PFSK-1 (cell line): ENCODE measurements at regions not wholly inside any gene's neighbourhood (a gene's known extent, or its start where the extent isn't known, plus 50 kb on each side); places are given as distances from the start of the nearest gene placed in this dataset.

Source experiments
- FOXP2 ChIP-seq: optimal IDR thresholded peaks from 2 replicates; pipeline ENCODE3; 2011; ENCODE audit warnings: borderline replicate concordance, control low read depth, inconsistent platforms; ENCODE audit not compliant: insufficient read depth; ENCODE audit errors: extremely low read length, extremely low read depth
- POLR2AphosphoS5 ChIP-seq: IDR thresholded peaks from 2 replicates; pipeline ENCODE4 v1.6.1; 2012; ENCODE audit warnings: low read depth, mild to moderate bottlenecking, control low read depth, low read length, moderate library complexity
- SIN3A ChIP-seq: IDR thresholded peaks from 2 replicates; pipeline ENCODE4 v1.6.1; 2012; ENCODE audit warnings: mild to moderate bottlenecking, low read length, moderate library complexity, borderline replicate concordance; ENCODE audit not compliant: insufficient read depth
- TAF1 ChIP-seq: IDR thresholded peaks from 2 replicates; pipeline ENCODE4 v1.6.1; 2012; ENCODE audit warnings: low read length, control low read depth, borderline replicate concordance; ENCODE audit not compliant: insufficient read depth
- TF ChIP-seq, protein P1 (sequence below), 2 experiments: IDR thresholded peaks; 2 replicates each; pipeline versions ENCODE4 v1.6.1 to v1.8.0; 2011 to 2012; ENCODE audit warnings: low read depth in 2 of 2, low read length in 2 of 2, control low read depth in 1 of 2, inconsistent platforms in 1 of 2, mild to moderate bottlenecking in 1 of 2, moderate library complexity in 1 of 2; ENCODE audit not compliant: insufficient read depth in 1 of 2

DNA sequence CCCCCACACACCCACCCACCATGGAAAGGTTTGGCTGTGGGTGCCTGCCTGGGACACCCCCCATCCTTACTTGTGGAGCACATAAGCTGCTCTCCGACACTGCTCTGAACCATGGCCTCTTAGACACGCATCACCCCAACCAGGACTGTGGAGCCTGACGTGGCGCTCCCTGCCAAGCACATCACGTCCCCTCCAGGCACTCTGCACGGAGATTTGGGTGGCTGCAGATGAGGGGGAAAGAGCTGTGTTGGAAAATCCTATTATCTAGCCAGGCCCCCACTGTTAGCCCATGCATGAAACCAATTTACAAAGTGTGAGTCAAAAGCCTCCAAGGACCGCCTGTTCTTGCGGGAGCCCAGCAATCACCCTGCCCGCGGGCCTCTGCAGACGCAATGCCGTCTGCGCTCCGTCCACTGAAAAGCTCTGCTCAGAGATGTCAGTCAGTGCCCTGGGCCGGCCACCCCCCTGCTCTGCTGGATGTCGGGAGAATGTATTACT lies 163.4 kb upstream of the NECTIN1 start:
- TF ChIP-seq TAF1, result no peak
- TF ChIP-seq SIN3A, result no peak
- TF ChIP-seq POLR2AphosphoS5, result no peak
- TF ChIP-seq, protein P1, sequence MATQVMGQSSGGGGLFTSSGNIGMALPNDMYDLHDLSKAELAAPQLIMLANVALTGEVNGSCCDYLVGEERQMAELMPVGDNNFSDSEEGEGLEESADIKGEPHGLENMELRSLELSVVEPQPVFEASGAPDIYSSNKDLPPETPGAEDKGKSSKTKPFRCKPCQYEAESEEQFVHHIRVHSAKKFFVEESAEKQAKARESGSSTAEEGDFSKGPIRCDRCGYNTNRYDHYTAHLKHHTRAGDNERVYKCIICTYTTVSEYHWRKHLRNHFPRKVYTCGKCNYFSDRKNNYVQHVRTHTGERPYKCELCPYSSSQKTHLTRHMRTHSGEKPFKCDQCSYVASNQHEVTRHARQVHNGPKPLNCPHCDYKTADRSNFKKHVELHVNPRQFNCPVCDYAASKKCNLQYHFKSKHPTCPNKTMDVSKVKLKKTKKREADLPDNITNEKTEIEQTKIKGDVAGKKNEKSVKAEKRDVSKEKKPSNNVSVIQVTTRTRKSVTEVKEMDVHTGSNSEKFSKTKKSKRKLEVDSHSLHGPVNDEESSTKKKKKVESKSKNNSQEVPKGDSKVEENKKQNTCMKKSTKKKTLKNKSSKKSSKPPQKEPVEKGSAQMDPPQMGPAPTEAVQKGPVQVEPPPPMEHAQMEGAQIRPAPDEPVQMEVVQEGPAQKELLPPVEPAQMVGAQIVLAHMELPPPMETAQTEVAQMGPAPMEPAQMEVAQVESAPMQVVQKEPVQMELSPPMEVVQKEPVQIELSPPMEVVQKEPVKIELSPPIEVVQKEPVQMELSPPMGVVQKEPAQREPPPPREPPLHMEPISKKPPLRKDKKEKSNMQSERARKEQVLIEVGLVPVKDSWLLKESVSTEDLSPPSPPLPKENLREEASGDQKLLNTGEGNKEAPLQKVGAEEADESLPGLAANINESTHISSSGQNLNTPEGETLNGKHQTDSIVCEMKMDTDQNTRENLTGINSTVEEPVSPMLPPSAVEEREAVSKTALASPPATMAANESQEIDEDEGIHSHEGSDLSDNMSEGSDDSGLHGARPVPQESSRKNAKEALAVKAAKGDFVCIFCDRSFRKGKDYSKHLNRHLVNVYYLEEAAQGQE (IDR thresholded peaks at IDR 0.05; ENCODE audit: insufficient read depth in 1 of 2, low read depth in 2 of 2, low read length in 2 of 2), result no peak
- no peak for TF ChIP-seq FOXP2
